Astrocyte (in vitro differentiated cells and primary cell): ENCODE measurements at regions not wholly inside any gene's neighbourhood (a gene's known extent, or its start where the extent isn't known, plus 50 kb on each side); places are given as distances from the start of the nearest gene placed in this dataset.

Source experiments
- CTCF ChIP-seq: IDR thresholded peaks from 2 replicates; pipeline ENCODE4 v1.5.1; 2011; ENCODE audit warnings: low read depth, mild to moderate bottlenecking, inconsistent platforms, low read length, moderate library complexity; ENCODE audit not compliant: insufficient read depth
- EZH2 ChIP-seq: IDR thresholded peaks from 2 replicates; pipeline ENCODE4 v1.6.1; 2012; ENCODE audit warnings: mild to moderate bottlenecking, low read length, inconsistent platforms; ENCODE audit not compliant: insufficient read depth

GRCh38 chr5:110345623-110346022 lies 380.8 kb downstream of the TMEM232 start:
- TF ChIP-seq CTCF (no peak), EZH2 (no peak)
